ENCODE measurements at regions not wholly inside any gene's neighbourhood (a gene's known extent, or its start where the extent isn't known, plus 50 kb on each side); places are given as distances from the start of the nearest gene placed in this dataset.
"Not testable (repeated sequence)": the region's sequence is repeated elsewhere in the genome, so short reads cannot be mapped to it uniquely, and the experiment has no call there.

DNA sequence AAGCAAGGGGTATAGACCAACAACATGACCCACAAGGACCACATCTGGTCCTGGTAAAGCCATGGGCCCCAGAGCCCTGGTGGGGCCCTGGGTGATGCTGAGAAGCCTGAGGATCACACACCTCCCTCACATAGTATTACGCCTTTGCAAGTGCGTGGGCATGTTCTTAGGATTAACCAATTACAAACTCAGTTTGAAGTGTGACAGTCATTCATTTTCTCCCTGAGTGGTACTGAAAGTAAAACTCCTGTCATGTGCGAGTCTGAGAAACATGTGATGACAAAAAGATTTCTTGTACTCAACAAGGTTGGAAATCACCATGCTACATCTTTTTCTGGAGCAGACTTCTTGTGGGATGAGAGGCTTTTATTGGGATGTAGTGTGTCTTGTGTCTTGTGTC lies 315.3 kb upstream of the DUSP10 start:
- Histone ChIP-seq H3K9me2 (ENCODE audit: insufficient read depth) (no peaks in the 10 kb centered on the region), H3K4me3 (no peak overlapping the region), H3K79me2 (ENCODE audit: insufficient read depth) (peaks cover 7% of the 10 kb centered on the region), H3F3A (ENCODE audit: insufficient read depth) (no peaks in the 10 kb centered on the region), H3K27ac (no peak overlapping the region), H3K9ac (no peak overlapping the region), H3K4me1 (ENCODE audit: insufficient read depth) (peaks cover 7% of the 10 kb centered on the region; the same call in 1 of the 2 replicates), H2AFZ (no peak overlapping the region), H3K4me2 (ENCODE audit: unreplicated experiment) (no peak overlapping the region), H3K9me3 (ENCODE audit: low read depth) (no peaks in the 10 kb centered on the region), H3K27me3 (replicated peaks; ENCODE audit: insufficient read depth) (no peaks in the 10 kb centered on the region), H3K36me3 (ENCODE audit: low read depth) (no peaks in the 10 kb centered on the region), H4K20me1 (ENCODE audit: insufficient read depth) (no peaks in the 10 kb centered on the region)
- in situ Hi-C loops (cut with MboI), result no loop called here
- no peak for DNase-seq
- WGBS, 2 experiments (ENCODE audit: low coverage in 1 of 2, low lambda C conversion rate in 2 of 2, missing lambda C conversion rate in 2 of 2), result 98 to 100% methylated on average over 3 of the region's 3 CpGs
- TF ChIP-seq EZH2phosphoT487 (IDR thresholded peaks at IDR 0.05; ENCODE audit: insufficient read depth, low read depth) (no peak), EZH2 (IDR thresholded peaks at IDR 0.05; ENCODE audit: insufficient read depth, poor library complexity, severe bottlenecking) (no peak)

DNA sequence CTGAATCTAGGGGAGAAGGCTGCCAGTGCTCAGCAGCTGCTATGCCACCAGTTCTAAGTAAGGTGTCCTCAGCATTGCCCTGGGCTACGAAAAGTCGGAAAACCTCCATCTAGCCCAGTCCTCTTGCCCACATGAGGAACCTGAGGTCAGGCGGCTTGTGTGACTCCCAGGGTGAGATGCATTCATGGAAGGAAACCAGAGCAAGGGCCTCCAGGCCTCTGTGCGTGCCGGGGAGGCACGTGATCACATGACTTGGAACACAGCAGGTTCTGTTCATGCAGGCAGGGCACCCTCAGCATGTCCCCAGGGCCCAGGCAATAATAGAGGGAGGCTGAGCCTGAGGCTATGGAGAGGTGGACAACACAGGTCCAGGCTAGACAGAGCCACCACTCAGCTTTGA lies 312.5 kb upstream of the DUSP10 start:
- DNase-seq, result no peak
- WGBS, 2 experiments (ENCODE audit: low coverage in 1 of 2, low lambda C conversion rate in 2 of 2, missing lambda C conversion rate in 2 of 2), result 90 to 94% methylated on average over 6 of the region's 6 CpGs
- no peak overlapping the region for H3K4me2 ChIP-seq (ENCODE audit: unreplicated experiment)
- no peak overlapping the region for H3K27ac ChIP-seq
- TF ChIP-seq EZH2phosphoT487 (IDR thresholded peaks at IDR 0.05; ENCODE audit: insufficient read depth, low read depth) (no peak), EZH2 (IDR thresholded peaks at IDR 0.05; ENCODE audit: insufficient read depth, poor library complexity, severe bottlenecking) (no peak)
- H2AFZ ChIP-seq, result no peak overlapping the region
- no peak overlapping the region for H3K9ac ChIP-seq
- H4K20me1 ChIP-seq (ENCODE audit: insufficient read depth), result no peaks in the 10 kb centered on the region
- in situ Hi-C loops (cut with MboI), result no loop called here
- peaks cover 7% of the 10 kb centered on the region; the same call in 1 of the 2 replicates for H3F3A ChIP-seq (ENCODE audit: insufficient read depth)
- H3K4me3 ChIP-seq, result no peak overlapping the region
- no peaks in the 10 kb centered on the region for H3K9me2 ChIP-seq (ENCODE audit: insufficient read depth)
- H3K27me3 ChIP-seq (replicated peaks; ENCODE audit: insufficient read depth), result no peaks in the 10 kb centered on the region
- no peaks in the 10 kb centered on the region for H3K36me3 ChIP-seq (ENCODE audit: low read depth)
- no peaks in the 10 kb centered on the region for H3K4me1 ChIP-seq (ENCODE audit: insufficient read depth)
- no peaks in the 10 kb centered on the region for H3K9me3 ChIP-seq (ENCODE audit: low read depth)
- no peaks in the 10 kb centered on the region; the same call in 1 of the 2 replicates for H3K79me2 ChIP-seq (ENCODE audit: insufficient read depth)

DNA sequence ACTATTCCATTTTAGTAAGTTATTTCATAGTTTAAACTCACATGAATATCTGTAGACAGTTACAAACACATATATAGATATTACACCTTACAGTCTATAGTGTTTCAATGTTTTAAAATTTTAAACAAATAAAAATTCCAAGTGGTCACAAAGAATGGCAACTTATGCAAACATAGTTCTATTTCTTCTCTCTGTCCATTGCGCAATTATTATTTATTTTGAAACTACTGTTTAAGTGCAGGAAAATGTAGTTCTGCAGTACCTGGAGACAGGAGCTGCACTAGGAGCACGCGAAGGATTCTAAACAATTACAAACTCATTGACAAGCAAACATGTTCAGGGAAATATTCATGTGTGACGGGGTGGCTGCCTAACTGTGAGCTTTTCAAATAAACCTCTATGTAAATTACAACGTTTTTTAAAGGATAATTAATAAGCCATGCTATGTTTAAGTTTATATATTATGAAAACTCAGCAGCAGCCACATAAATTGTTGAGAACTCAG lies 312.0 kb upstream of the DUSP10 start:
- DNase-seq, result peak; percentile 29

DNA sequence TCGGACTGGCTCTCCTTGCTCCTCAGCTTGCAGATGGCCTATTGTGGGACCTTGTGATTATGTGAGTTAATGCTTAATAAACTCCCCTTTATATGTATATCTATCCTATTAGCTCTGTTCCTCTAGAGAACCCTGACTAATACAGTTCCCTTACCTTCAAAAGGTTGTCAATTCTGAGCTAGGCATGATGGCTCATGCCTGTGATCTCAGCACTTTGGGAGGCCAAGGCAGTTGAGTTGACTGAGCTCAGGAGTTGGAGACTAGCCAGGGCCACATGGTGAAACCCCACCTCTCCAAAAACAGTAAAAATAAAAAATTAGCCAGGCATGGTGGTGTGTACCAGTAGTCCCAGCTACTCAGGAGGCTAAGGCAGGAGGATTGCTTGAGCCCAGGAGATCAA lies 309.4 kb upstream of the DUSP10 start:
- H3K27ac ChIP-seq; H3K27me3 ChIP-seq (replicated peaks; ENCODE audit: insufficient read depth); H2AFZ ChIP-seq; DNase-seq; H3K36me3 ChIP-seq (ENCODE audit: low read depth); H3K79me2 ChIP-seq (ENCODE audit: insufficient read depth); H3K9ac ChIP-seq; H4K20me1 ChIP-seq (ENCODE audit: insufficient read depth); H3K9me3 ChIP-seq (ENCODE audit: low read depth); H3K9me2 ChIP-seq (ENCODE audit: insufficient read depth); H3K4me2 ChIP-seq (ENCODE audit: unreplicated experiment); H3K4me3 ChIP-seq; in situ Hi-C loops (cut with MboI): not testable (repeated sequence)
- Histone ChIP-seq H3F3A (ENCODE audit: insufficient read depth) (peaks cover 18% of the 10 kb centered on the region), H3K4me1 (ENCODE audit: insufficient read depth) (peaks cover 12% of the 10 kb centered on the region)
- 94 to 97% methylated on average over 1 of the region's 1 CpG for WGBS, 2 experiments (ENCODE audit: low coverage in 1 of 2, low lambda C conversion rate in 2 of 2, missing lambda C conversion rate in 2 of 2)

More for the DNA sequence above, 312.0 kb upstream of the DUSP10 start:
- Histone ChIP-seq H3K36me3 (ENCODE audit: low read depth) (no peaks in the 10 kb centered on the region), H4K20me1 (ENCODE audit: insufficient read depth) (no peaks in the 10 kb centered on the region), H3F3A (ENCODE audit: insufficient read depth) (peaks cover 8% of the 10 kb centered on the region; the same call in 1 of the 2 replicates), H3K9ac (no peak overlapping the region), H3K9me3 (ENCODE audit: low read depth) (no peaks in the 10 kb centered on the region), H3K27me3 (replicated peaks; ENCODE audit: insufficient read depth) (no peaks in the 10 kb centered on the region), H3K9me2 (ENCODE audit: insufficient read depth) (no peaks in the 10 kb centered on the region), H3K4me3 (no peak overlapping the region), H3K27ac (no peak overlapping the region), H3K4me1 (ENCODE audit: insufficient read depth) (peaks cover 2% of the 10 kb centered on the region), H3K79me2 (ENCODE audit: insufficient read depth) (no peaks in the 10 kb centered on the region), H3K4me2 (ENCODE audit: unreplicated experiment) (no peak overlapping the region), H2AFZ (no peak overlapping the region)
- TF ChIP-seq EZH2phosphoT487 (IDR thresholded peaks at IDR 0.05; ENCODE audit: insufficient read depth, low read depth) (no peak), EZH2 (IDR thresholded peaks at IDR 0.05; ENCODE audit: insufficient read depth, poor library complexity, severe bottlenecking) (no peak)
- in situ Hi-C loops (cut with MboI), result no loop called here
- 83 to 90% methylated on average over 5 of the region's 5 CpGs for WGBS, 2 experiments (ENCODE audit: low coverage in 1 of 2, low lambda C conversion rate in 2 of 2, missing lambda C conversion rate in 2 of 2)

DNA sequence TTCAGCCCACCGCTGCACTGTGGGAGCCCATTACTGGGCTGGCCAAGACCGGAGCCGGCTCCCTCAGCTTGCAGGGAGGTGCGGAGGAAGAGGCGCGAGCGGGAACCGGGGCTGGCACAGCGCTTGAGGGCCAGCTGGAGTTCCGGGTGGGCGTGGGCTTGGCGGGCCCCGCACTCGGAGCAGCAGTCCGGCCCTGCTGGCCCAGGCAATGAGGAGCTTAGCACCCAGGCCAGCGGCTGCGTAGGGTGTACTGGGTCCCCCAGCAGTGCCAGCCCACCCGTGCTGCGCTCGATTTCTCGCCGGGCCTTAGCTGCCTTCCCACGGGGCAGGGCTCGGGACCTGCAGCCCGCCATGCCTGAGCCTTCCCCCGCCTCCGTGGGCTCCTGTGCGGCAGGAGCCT lies 307.8 kb upstream of the DUSP10 start:
- peaks cover 23% of the 10 kb centered on the region for H3F3A ChIP-seq (ENCODE audit: insufficient read depth)
- H3K4me2 ChIP-seq (ENCODE audit: unreplicated experiment); H3K9me3 ChIP-seq (ENCODE audit: low read depth); H3K27me3 ChIP-seq (replicated peaks; ENCODE audit: insufficient read depth); DNase-seq; H3K79me2 ChIP-seq (ENCODE audit: insufficient read depth); H4K20me1 ChIP-seq (ENCODE audit: insufficient read depth); H3K9me2 ChIP-seq (ENCODE audit: insufficient read depth); H3K4me3 ChIP-seq; H2AFZ ChIP-seq; H3K9ac ChIP-seq; H3K27ac ChIP-seq; H3K36me3 ChIP-seq (ENCODE audit: low read depth); in situ Hi-C loops (cut with MboI): not testable (repeated sequence)
- 91 to 96% methylated on average over 18 to 28 of the region's 28 CpGs for WGBS, 2 experiments (ENCODE audit: low coverage in 1 of 2, low lambda C conversion rate in 2 of 2, missing lambda C conversion rate in 2 of 2)
- H3K4me1 ChIP-seq (ENCODE audit: insufficient read depth), result peaks cover 12% of the 10 kb centered on the region

All from GM23248 (cell line).